MM.1S (cell line): ENCODE measurements at regions not wholly inside any gene's neighbourhood (a gene's known extent, or its start where the extent isn't known, plus 50 kb on each side); places are given as distances from the start of the nearest gene placed in this dataset.
"Not testable (repeated sequence)": the region's sequence is repeated elsewhere in the genome, so short reads cannot be mapped to it uniquely, and the experiment has no call there.

Experiments
- DNase-seq: peaks from one replicate; pipeline ENCODE4 v3.0.0-alpha.2; 2015
- H2AFZ ChIP-seq: fragments of 300-600 bp; sonication (generic); 2 replicates; pipeline ENCODE4 v1.6.0; 2016; ENCODE audit warnings: antibody characterized with exemption, low read length
- H3F3A ChIP-seq: fragments of 300-600 bp; sonication (generic); 2 replicates; pipeline ENCODE4 v1.6.1; 2016; ENCODE audit warnings: mild to moderate bottlenecking, antibody characterized with exemption, low read length, moderate library complexity, mixed read lengths; ENCODE audit not compliant: insufficient read depth
- H3K27ac ChIP-seq: fragments of 300-600 bp; sonication (generic); 2 replicates; pipeline ENCODE4 v1.5.1; 2016; ENCODE audit warnings: mild to moderate bottlenecking, low read length
- H3K27me3 ChIP-seq: fragments of 300-600 bp; sonication (generic); replicated peaks from 2 replicates; pipeline ENCODE4 v1.6.0; 2016; ENCODE audit warnings: low read length; ENCODE audit not compliant: insufficient read depth
- H3K36me3 ChIP-seq: fragments of 300-600 bp; sonication (generic); replicated peaks from 2 replicates; pipeline ENCODE4 v1.6.1; 2016; ENCODE audit warnings: mild to moderate bottlenecking, low read length, mixed read lengths; ENCODE audit not compliant: insufficient read depth
- H3K4me1 ChIP-seq: fragments of 300-600 bp; sonication (generic); 2 replicates; pipeline ENCODE4 v1.6.1; 2016; ENCODE audit warnings: low read length, mixed read lengths
- H3K4me2 ChIP-seq: fragments of 300-600 bp; sonication (generic); 2 replicates; pipeline ENCODE4 v1.6.0; 2016; ENCODE audit warnings: low read depth, low read length
- H3K4me3 ChIP-seq: fragments of 300-600 bp; sonication (generic); 2 replicates; pipeline ENCODE4 v1.5.1; 2016; ENCODE audit warnings: low read length, mixed read lengths
- H3K79me2 ChIP-seq: fragments of 300-600 bp; sonication (generic); 2 replicates; pipeline ENCODE4 v1.6.1; 2016; ENCODE audit warnings: mixed run types, low read length, mixed read lengths
- H3K9ac ChIP-seq: fragments of 300-600 bp; sonication (generic); 2 replicates; pipeline ENCODE4 v1.6.1; 2016; ENCODE audit warnings: low read length, mixed read lengths
- H3K9me2 ChIP-seq: fragments of 300-600 bp; sonication (generic); replicated peaks from 2 replicates; pipeline ENCODE4 v1.6.1; 2016; ENCODE audit warnings: mild to moderate bottlenecking, low read length, mixed read lengths; ENCODE audit not compliant: insufficient read depth
- H3K9me3 ChIP-seq: fragments of 300-600 bp; sonication (generic); replicated peaks from 2 replicates; pipeline ENCODE4 v1.6.1; 2016; ENCODE audit warnings: mild to moderate bottlenecking, low read length, mixed read lengths; ENCODE audit not compliant: insufficient read depth
- H4K20me1 ChIP-seq: fragments of 300-600 bp; sonication (generic); 2 replicates; pipeline ENCODE4 v1.6.1; 2016; ENCODE audit warnings: mild to moderate bottlenecking, low read length, moderate library complexity, mixed read lengths; ENCODE audit not compliant: insufficient read depth
- EZH2 ChIP-seq: fragments of 300-600 bp; sonication (generic); optimal IDR thresholded peaks from 2 replicates; pipeline ENCODE3; 2017; ENCODE audit warnings: low read depth, mild to moderate bottlenecking, antibody characterized with exemption, low read length, mixed read lengths
- EZH2phosphoT487 ChIP-seq: fragments of 300-600 bp; sonication (generic); IDR thresholded peaks from 2 replicates; pipeline ENCODE4 v1.6.1; 2018; ENCODE audit warnings: antibody characterized with exemption, low read length
- TF ChIP-seq, protein P1 (sequence below): fragments of 300-600 bp; sonication (generic); IDR thresholded peaks from 2 replicates; pipeline ENCODE4 v1.5.1; 2016; ENCODE audit warnings: antibody characterized with exemption, low read length, mixed read lengths

DNA sequence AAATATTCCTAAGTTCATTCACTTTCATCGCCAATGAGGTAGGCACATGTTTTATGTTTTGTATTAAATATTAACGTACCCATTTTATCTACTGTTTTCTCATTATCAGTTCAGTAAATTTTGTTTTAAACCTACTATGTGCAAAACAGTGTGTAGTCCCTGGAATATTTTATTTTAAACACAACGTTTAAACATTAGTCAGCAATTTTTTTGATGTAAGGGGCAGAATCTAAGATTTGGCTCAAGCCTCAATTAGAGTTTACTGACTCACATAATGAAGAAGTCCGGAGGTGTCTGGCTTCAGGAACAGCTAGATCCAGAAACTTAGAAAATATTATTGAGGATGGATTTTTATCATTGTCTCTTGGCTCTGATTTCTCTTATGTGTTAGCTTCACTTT lies 267.5 kb downstream of the C12orf75 start:
- Histone ChIP-seq H3K79me2 (no peaks in the 10 kb centered on the region), H2AFZ (no peak overlapping the region), H4K20me1 (no peaks in the 10 kb centered on the region), H3F3A (no peaks in the 10 kb centered on the region), H3K27me3 (no peaks in the 10 kb centered on the region), H3K4me2 (no peak overlapping the region), H3K27ac (no peak overlapping the region), H3K9me2 (no peaks in the 10 kb centered on the region), H3K4me1 (no peaks in the 10 kb centered on the region), H3K4me3 (no peak overlapping the region), H3K36me3 (no peaks in the 10 kb centered on the region), H3K9me3 (no peaks in the 10 kb centered on the region), H3K9ac (no peak overlapping the region)
- DNase-seq = no peak
- no peak for TF ChIP-seq EZH2
- TF ChIP-seq, protein P1, sequence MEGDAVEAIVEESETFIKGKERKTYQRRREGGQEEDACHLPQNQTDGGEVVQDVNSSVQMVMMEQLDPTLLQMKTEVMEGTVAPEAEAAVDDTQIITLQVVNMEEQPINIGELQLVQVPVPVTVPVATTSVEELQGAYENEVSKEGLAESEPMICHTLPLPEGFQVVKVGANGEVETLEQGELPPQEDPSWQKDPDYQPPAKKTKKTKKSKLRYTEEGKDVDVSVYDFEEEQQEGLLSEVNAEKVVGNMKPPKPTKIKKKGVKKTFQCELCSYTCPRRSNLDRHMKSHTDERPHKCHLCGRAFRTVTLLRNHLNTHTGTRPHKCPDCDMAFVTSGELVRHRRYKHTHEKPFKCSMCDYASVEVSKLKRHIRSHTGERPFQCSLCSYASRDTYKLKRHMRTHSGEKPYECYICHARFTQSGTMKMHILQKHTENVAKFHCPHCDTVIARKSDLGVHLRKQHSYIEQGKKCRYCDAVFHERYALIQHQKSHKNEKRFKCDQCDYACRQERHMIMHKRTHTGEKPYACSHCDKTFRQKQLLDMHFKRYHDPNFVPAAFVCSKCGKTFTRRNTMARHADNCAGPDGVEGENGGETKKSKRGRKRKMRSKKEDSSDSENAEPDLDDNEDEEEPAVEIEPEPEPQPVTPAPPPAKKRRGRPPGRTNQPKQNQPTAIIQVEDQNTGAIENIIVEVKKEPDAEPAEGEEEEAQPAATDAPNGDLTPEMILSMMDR = no peak
- no peak for TF ChIP-seq EZH2phosphoT487

DNA sequence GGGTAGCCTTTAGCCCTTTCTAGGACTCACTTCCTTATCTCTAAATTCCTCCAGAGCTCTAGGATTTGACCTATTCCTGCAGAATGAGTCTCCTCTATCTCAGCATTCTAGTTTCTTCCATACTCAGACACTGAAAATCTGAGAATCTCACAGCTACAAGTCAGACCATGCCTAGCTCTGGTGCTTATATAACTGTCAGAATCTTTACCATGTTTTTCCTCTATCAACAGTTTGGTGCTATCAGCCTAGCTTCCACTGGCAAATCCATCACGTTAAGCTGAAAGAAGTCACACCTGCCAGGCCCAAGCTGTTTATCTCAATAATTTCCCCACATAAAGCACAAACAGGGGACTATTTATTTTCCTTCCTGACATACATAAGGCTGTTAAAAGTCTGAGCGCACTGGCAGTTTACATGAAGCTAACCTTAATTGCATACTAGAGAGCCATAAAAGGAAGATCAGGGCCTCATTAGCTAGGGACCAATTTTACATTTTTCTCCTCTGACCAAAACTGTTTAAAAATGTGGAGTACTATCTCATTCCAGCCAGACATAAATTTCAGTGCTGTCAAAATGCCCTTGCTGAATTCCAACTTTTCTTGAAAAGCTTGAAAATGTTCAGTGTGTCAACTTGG lies 270.5 kb downstream of the C12orf75 start:
- Histone ChIP-seq H3K9ac (no peak overlapping the region), H4K20me1 (no peaks in the 10 kb centered on the region), H3K9me2 (no peaks in the 10 kb centered on the region), H3K4me1 (no peaks in the 10 kb centered on the region), H3K4me2 (no peak overlapping the region), H3K79me2 (no peaks in the 10 kb centered on the region), H3K27ac (no peak overlapping the region), H3K36me3 (no peaks in the 10 kb centered on the region), H3K27me3 (no peaks in the 10 kb centered on the region), H3K9me3 (no peaks in the 10 kb centered on the region), H3F3A (no peaks in the 10 kb centered on the region), H3K4me3 (no peak overlapping the region), H2AFZ (no peak overlapping the region)
- no peak for DNase-seq
- no peak for TF ChIP-seq EZH2
- no peak for TF ChIP-seq EZH2phosphoT487
- TF ChIP-seq, protein P1 = no peak

DNA sequence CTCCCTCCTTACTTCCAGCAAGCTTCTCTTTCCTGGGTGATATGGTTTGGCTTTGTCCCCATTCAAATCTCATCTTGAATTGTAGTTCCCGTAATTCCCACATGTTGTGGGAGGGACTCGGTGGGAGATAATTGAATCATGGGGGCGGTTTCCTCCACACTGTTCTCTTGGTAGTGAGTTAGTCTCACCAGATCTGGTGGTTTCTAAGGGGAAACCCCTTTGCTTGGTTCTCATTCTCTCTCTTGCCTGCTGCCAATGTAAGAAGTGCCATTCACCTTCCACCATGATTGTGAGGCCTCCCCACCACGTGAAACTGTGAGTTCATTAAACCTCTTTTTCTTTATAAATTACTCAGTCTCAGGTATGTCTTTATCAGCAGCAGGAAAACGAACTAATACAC lies 271.8 kb downstream of the C12orf75 start:
- not testable (repeated sequence) for H3K9ac ChIP-seq, H3K9me3 ChIP-seq, H3K4me1 ChIP-seq, H4K20me1 ChIP-seq, H3K27ac ChIP-seq, H3K4me3 ChIP-seq, H3K9me2 ChIP-seq, H3K4me2 ChIP-seq, H3K36me3 ChIP-seq, H3K27me3 ChIP-seq, DNase-seq, H3F3A ChIP-seq, H2AFZ ChIP-seq, H3K79me2 ChIP-seq

DNA sequence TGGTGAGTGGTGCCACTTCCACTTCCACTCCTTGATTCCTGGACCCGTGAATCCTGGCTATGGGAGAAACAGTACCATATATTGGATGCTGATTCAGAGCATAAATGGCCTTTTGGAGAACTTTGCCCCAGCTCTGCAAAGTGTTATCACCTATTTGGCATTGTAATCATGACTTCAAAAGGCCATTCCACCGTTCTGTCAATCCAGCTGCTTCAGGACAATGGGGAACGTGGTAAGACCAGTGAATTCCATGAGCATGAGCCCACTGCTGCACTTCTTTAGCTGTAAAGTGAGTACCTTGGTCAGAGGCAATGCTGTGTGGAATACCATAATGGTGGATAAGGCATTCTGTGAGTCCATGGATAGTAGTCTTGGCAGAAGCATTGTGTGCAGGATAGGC lies 273.8 kb downstream of the C12orf75 start:
- H3K4me3 ChIP-seq, H3K9me2 ChIP-seq, H3K79me2 ChIP-seq, H3K27me3 ChIP-seq, H4K20me1 ChIP-seq, DNase-seq, H3K4me2 ChIP-seq, H3K9me3 ChIP-seq, H2AFZ ChIP-seq, H3K36me3 ChIP-seq, H3K27ac ChIP-seq, H3K4me1 ChIP-seq, H3K9ac ChIP-seq, H3F3A ChIP-seq: not testable (repeated sequence)

DNA sequence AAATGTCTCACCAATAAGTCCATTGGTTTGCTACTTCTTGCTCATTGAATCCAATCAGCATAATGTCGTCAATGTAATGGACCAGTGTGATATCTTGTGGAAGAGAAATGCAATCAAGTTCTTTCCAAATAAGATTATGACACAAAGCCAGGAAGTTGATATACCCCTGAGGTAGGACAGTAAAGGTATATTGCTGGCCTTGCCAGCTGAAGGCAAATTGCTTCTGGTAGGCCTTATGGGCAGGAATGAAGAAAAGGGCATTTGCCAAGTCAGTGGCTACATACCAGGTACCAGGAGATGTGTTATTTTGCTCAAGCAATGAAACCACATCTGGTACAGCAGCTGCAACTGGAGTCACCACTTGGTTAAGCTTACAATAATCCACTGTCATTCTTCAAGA lies 276.1 kb downstream of the C12orf75 start:
- H3K79me2 ChIP-seq, H3K27ac ChIP-seq, H3K9me3 ChIP-seq, H3K4me1 ChIP-seq, H3K27me3 ChIP-seq, H3K9ac ChIP-seq, H3K4me2 ChIP-seq, H2AFZ ChIP-seq, H3K9me2 ChIP-seq, H3K4me3 ChIP-seq, DNase-seq, H3K36me3 ChIP-seq, H4K20me1 ChIP-seq, H3F3A ChIP-seq: not testable (repeated sequence)

DNA sequence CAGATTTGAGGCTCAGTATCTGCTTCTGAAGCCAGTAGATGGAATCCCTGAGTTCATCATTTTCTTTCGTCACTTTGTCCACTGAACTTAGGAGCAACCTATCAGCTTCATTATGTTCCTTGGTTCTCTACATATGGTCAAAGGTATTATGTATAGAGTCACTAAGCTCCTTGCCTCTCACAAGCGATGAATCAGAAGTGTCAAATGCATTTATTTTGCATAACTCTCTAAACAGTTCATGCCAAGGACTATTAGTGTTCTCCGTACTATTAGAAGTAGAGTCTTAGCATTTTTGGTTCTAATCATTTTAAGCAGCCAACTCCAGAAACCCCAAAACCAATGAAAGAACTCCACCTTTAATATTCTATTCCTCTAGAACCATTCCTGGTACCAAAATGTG lies 278.5 kb downstream of the C12orf75 start:
- not testable (repeated sequence) for H3K79me2 ChIP-seq, H3K27me3 ChIP-seq, H3F3A ChIP-seq, H3K27ac ChIP-seq, H3K4me1 ChIP-seq, H3K36me3 ChIP-seq, H3K9ac ChIP-seq, H4K20me1 ChIP-seq, H3K9me2 ChIP-seq, H3K9me3 ChIP-seq, H3K4me2 ChIP-seq, DNase-seq, H3K4me3 ChIP-seq, H2AFZ ChIP-seq
